ENCODE measurements at regions not wholly inside any gene's neighbourhood (a gene's known extent, or its start where the extent isn't known, plus 50 kb on each side); places are given as distances from the start of the nearest gene placed in this dataset.

DNA sequence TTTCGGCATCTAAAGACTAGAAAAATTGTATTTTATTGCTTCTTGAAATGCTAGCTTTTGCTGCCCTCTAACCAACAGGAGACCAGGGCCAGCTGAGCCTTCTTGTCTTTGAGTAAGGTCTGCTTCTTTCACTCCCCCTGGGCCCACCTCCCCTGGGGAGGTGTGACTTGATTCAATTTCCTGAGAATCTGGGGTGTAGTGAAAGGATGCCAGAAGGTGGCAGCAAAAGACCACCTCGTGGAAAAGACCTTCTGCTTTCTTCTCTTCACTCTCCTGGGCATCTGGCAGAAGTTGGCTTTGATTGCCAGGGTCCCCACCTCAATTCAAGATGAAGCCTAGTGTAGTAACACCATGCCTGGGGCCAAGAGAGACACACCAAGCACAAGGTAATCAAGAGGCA lies 96.5 kb upstream of the MAOA start:
- Histone ChIP-seq H3K9me1 (ENCODE audit: control insufficient read depth, extremely low read depth, insufficient read depth, low read length) (no peaks in the 10 kb centered on the region), H3K4me3 (ENCODE audit: control insufficient read depth in 2 of 3, extremely low read depth in 1 of 3, insufficient read depth in 2 of 3, low read depth in 1 of 3, low read length in 3 of 3) (no peak overlapping the region), H3K9me3 (ENCODE audit: control insufficient read depth, low read depth, low read length) (no peaks in the 10 kb centered on the region), H3K36me3 (ENCODE audit: control insufficient read depth in 2 of 2, extremely low read depth in 1 of 2, insufficient read depth in 2 of 2, low read length in 2 of 2) (no peaks in the 10 kb centered on the region), H2AFZ (ENCODE audit: control insufficient read depth, low read length) (no peak overlapping the region), H4K20me1 (ENCODE audit: control insufficient read depth, extremely low read depth, insufficient read depth, low read length) (no peaks in the 10 kb centered on the region), H3K27me3 (ENCODE audit: control insufficient read depth, extremely low read depth, insufficient read depth, low read length) (no peaks in the 10 kb centered on the region), H3K9ac (ENCODE audit: control insufficient read depth, extremely low read depth, insufficient read depth, low read length) (no peak overlapping the region), H3K4me2 (ENCODE audit: control insufficient read depth, extremely low read depth, insufficient read depth, low read depth, low read length) (no peak overlapping the region), H3K4me1 (ENCODE audit: control insufficient read depth, extremely low read depth, insufficient read depth, low read length) (no peaks in the 10 kb centered on the region), H3K79me2 (ENCODE audit: control insufficient read depth, insufficient read depth, low read length) (no peaks in the 10 kb centered on the region), H3K27ac (ENCODE audit: control insufficient read depth, insufficient read depth, low read length) (no peak overlapping the region)
- dilution Hi-C loops (cut with MboI; ENCODE audit: extremely low pct_ligation_motif_present, low sequenced_read_pairs): no loop called here
- no peak for TF ChIP-seq EZH2 (IDR thresholded peaks at IDR 0.05; ENCODE audit: low read length)
- TF ChIP-seq, protein P1, sequence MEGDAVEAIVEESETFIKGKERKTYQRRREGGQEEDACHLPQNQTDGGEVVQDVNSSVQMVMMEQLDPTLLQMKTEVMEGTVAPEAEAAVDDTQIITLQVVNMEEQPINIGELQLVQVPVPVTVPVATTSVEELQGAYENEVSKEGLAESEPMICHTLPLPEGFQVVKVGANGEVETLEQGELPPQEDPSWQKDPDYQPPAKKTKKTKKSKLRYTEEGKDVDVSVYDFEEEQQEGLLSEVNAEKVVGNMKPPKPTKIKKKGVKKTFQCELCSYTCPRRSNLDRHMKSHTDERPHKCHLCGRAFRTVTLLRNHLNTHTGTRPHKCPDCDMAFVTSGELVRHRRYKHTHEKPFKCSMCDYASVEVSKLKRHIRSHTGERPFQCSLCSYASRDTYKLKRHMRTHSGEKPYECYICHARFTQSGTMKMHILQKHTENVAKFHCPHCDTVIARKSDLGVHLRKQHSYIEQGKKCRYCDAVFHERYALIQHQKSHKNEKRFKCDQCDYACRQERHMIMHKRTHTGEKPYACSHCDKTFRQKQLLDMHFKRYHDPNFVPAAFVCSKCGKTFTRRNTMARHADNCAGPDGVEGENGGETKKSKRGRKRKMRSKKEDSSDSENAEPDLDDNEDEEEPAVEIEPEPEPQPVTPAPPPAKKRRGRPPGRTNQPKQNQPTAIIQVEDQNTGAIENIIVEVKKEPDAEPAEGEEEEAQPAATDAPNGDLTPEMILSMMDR (optimal IDR thresholded peaks at IDR 0.05 in 1 of 3, IDR thresholded peaks at IDR 0.05 in 1 of 3, conservative IDR thresholded peaks at IDR 0.05 in 1 of 3; ENCODE audit: extremely low read depth in 1 of 3, insufficient read depth in 2 of 3, low read length in 3 of 3): peak; percentile 58 to 71 (median 70)
- FAIRE-seq: peak; percentile 85
- DNase-seq (ENCODE audit: low read depth, low spot score): no peak

GRCh38 chrX:43560247-43560946 lies 95.7 kb upstream of the MAOA start:
- dilution Hi-C loops (cut with MboI; ENCODE audit: extremely low pct_ligation_motif_present, low sequenced_read_pairs): no loop called here
- Histone ChIP-seq H3K4me1 (ENCODE audit: control insufficient read depth, extremely low read depth, insufficient read depth, low read length) (no peaks in the 10 kb centered on the region), H3K9me3 (ENCODE audit: control insufficient read depth, low read depth, low read length) (no peaks in the 10 kb centered on the region), H3K9me1 (ENCODE audit: control insufficient read depth, extremely low read depth, insufficient read depth, low read length) (no peaks in the 10 kb centered on the region), H3K4me3 (ENCODE audit: control insufficient read depth in 2 of 3, extremely low read depth in 1 of 3, insufficient read depth in 2 of 3, low read depth in 1 of 3, low read length in 3 of 3) (no peak overlapping the region), H2AFZ (ENCODE audit: control insufficient read depth, low read length) (peak overlapping the region; percentile 29), H3K79me2 (ENCODE audit: control insufficient read depth, insufficient read depth, low read length) (no peaks in the 10 kb centered on the region), H3K4me2 (ENCODE audit: control insufficient read depth, extremely low read depth, insufficient read depth, low read depth, low read length) (no peak overlapping the region), H3K9ac (ENCODE audit: control insufficient read depth, extremely low read depth, insufficient read depth, low read length) (no peak overlapping the region), H4K20me1 (ENCODE audit: control insufficient read depth, extremely low read depth, insufficient read depth, low read length) (no peaks in the 10 kb centered on the region), H3K27ac (ENCODE audit: control insufficient read depth, insufficient read depth, low read length) (no peak overlapping the region), H3K36me3 (ENCODE audit: control insufficient read depth in 2 of 2, extremely low read depth in 1 of 2, insufficient read depth in 2 of 2, low read length in 2 of 2) (no peaks in the 10 kb centered on the region), H3K27me3 (ENCODE audit: control insufficient read depth, extremely low read depth, insufficient read depth, low read length) (no peaks in the 10 kb centered on the region)
- DNase-seq (ENCODE audit: low read depth, low spot score): no peak
- no peak for FAIRE-seq
- no peak for TF ChIP-seq EZH2 (IDR thresholded peaks at IDR 0.05; ENCODE audit: low read length)
- TF ChIP-seq, protein P1 (optimal IDR thresholded peaks at IDR 0.05 in 1 of 3, IDR thresholded peaks at IDR 0.05 in 1 of 3, conservative IDR thresholded peaks at IDR 0.05 in 1 of 3; ENCODE audit: extremely low read depth in 1 of 3, insufficient read depth in 2 of 3, low read length in 3 of 3): no peak
